Esophagus muscularis mucosa (tissue), 3 donors: ENCODE measurements at regions not wholly inside any gene's neighbourhood (a gene's known extent, or its start where the extent isn't known, plus 50 kb on each side); places are given as distances from the start of the nearest gene placed in this dataset.
A peak's percentile ranks its signal among the peaks of the same experiment; 100 is the strongest.

Source experiments
- CTCF ChIP-seq, 3 experiments: fragments of 200-600 bp in 2 of 3; fragments of 450-650 bp in 1 of 3; sonication (generic) in 2 of 3; IDR thresholded peaks; one replicate each; pipeline ENCODE4 v1.5.1; 2017 to 2019; ENCODE audit warnings: antibody characterized with exemption in 3 of 3, mild to moderate bottlenecking in 2 of 3, moderate library complexity in 1 of 3
- POLR2AphosphoS5 ChIP-seq, 2 donors: sonication (generic); formaldehyde crosslinking; IDR thresholded peaks; one replicate each; pipeline ENCODE4 v1.6.1; 2017; ENCODE audit warnings: antibody characterized with exemption in 2 of 2

GRCh38 chr3:165254812-165255211 is 58.6 kb upstream of the SLITRK3 start:
- peak; percentile 37 to 45 (median 38) for TF ChIP-seq CTCF (IDR thresholded peaks at IDR 0.05)
- no peak for TF ChIP-seq POLR2AphosphoS5 (IDR thresholded peaks at IDR 0.05)
